ENCODE measurements at regions not wholly inside any gene's neighbourhood (a gene's known extent, or its start where the extent isn't known, plus 50 kb on each side); places are given as distances from the start of the nearest gene placed in this dataset.

- TF ChIP-seq CTCF (IDR thresholded peaks at IDR 0.05) = no peak
Measured at GRCh38 chr14:27739657-27740156, 1026.9 kb upstream of the FOXG1 start.

GRCh38 chr14:27750114-27750513 is 1016.5 kb upstream of the FOXG1 start:
- TF ChIP-seq CTCF (IDR thresholded peaks at IDR 0.05) = no peak

GRCh38 chr14:27836386-27836785 is 930.2 kb upstream of the FOXG1 start:
- TF ChIP-seq CTCF (IDR thresholded peaks at IDR 0.05) = no peak

- TF ChIP-seq CTCF (IDR thresholded peaks at IDR 0.05) = no peak
Measured at GRCh38 chr14:27845241-27845850, 921.2 kb upstream of the FOXG1 start.

- TF ChIP-seq CTCF (IDR thresholded peaks at IDR 0.05) = no peak
Measured at GRCh38 chr14:27845902-27846301, 920.7 kb upstream of the FOXG1 start.

- no peak for TF ChIP-seq CTCF (IDR thresholded peaks at IDR 0.05)
Measured at GRCh38 chr14:27862684-27863083, 903.9 kb upstream of the FOXG1 start.

- TF ChIP-seq CTCF (IDR thresholded peaks at IDR 0.05) = no peak
Measured at GRCh38 chr14:27863166-27863565, 903.4 kb upstream of the FOXG1 start.

GRCh38 chr14:27881063-27881462 is 885.5 kb upstream of the FOXG1 start:
- no peak for TF ChIP-seq CTCF (IDR thresholded peaks at IDR 0.05)

Data from LNCAP (cell line).